MM.1S (cell line): ENCODE measurements at regions not wholly inside any gene's neighbourhood (a gene's known extent, or its start where the extent isn't known, plus 50 kb on each side); places are given as distances from the start of the nearest gene placed in this dataset.

Experiments used
- CTCF ChIP-seq: fragments of 300-600 bp; sonication (generic); IDR thresholded peaks from 2 replicates; pipeline ENCODE4 v1.5.1; 2016; ENCODE audit warnings: antibody characterized with exemption, low read length, mixed read lengths
- EZH2 ChIP-seq: fragments of 300-600 bp; sonication (generic); optimal IDR thresholded peaks from 2 replicates; pipeline ENCODE3; 2017; ENCODE audit warnings: low read depth, mild to moderate bottlenecking, antibody characterized with exemption, low read length, mixed read lengths

- no peak for TF ChIP-seq CTCF
- no peak for TF ChIP-seq EZH2
These were observed 62.6 kb upstream of the LY86 start for GRCh38 chr6:6525933-6526332.
